Uterus (tissue), 3 donors: ENCODE measurements at regions not wholly inside any gene's neighbourhood (a gene's known extent, or its start where the extent isn't known, plus 50 kb on each side); places are given as distances from the start of the nearest gene placed in this dataset.

ENCODE experiments used
- DNase-seq, 2 donors: peaks; one replicate each; pipeline ENCODE4 v3.0.0-alpha.2; 2019 to 2020
- H3K27ac ChIP-seq, 2 donors: fragments of 200-600 bp; sonication (generic); 1 replicate in 1 of 2; 2 replicates in 1 of 2; pipeline ENCODE4 v1.5.1; 2016 to 2018
- H3K27me3 ChIP-seq, 2 donors: fragments of 200-600 bp; sonication (generic); one replicate each; pipeline ENCODE4 v1.5.1; 2018 to 2019; ENCODE audit warnings: control low read depth in 1 of 2
- H3K36me3 ChIP-seq, 2 donors: fragments of 200-600 bp; sonication (generic); one replicate each; pipeline ENCODE4 v1.5.1; 2019; ENCODE audit warnings: control low read depth in 1 of 2
- H3K4me1 ChIP-seq, 2 donors: fragments of 200-600 bp; sonication (generic); one replicate each; pipeline ENCODE4 v1.5.1; 2018 to 2019; ENCODE audit warnings: control low read depth in 1 of 2
- H3K4me3 ChIP-seq, 2 donors: fragments of 200-600 bp; sonication (generic); 1 replicate in 1 of 2; 2 replicates in 1 of 2; pipeline ENCODE4 v1.5.1; 2018 to 2019; ENCODE audit warnings: mild to moderate bottlenecking in 1 of 2
- H3K9me3 ChIP-seq, 2 donors: fragments of 200-600 bp; sonication (generic); one replicate each; pipeline ENCODE4 v1.5.1; 2019; ENCODE audit warnings: control low read depth in 1 of 2
- CTCF ChIP-seq, 4 experiments: fragments of 200-600 bp in 2 of 4; fragments of 450-650 bp in 2 of 4; sonication (generic) in 2 of 4; IDR thresholded peaks; one replicate each; pipeline ENCODE4 v1.5.1; 2016 to 2019; ENCODE audit warnings: antibody characterized with exemption in 4 of 4, mild to moderate bottlenecking in 2 of 4, moderate library complexity in 1 of 4
- POLR2A ChIP-seq, 2 donors: fragments of 450-650 bp; IDR thresholded peaks; one replicate each; pipeline ENCODE4 v1.6.1; 2016; ENCODE audit warnings: antibody characterized with exemption in 2 of 2, mild to moderate bottlenecking in 1 of 2, moderate library complexity in 1 of 2
- intact Hi-C: fragments of 100-400 bp; cut with DNase I; formaldehyde crosslinking; loops from one replicate; pipeline ENCODE4 v1.15.1; 2023; ENCODE audit warnings: low total_unique reads
- donor health status: DM: yes; HTN: yes; CAD: no.

GRCh38 chr14:41137741-41138140 lies 468.9 kb upstream of the LRFN5 start:
- Histone ChIP-seq H3K4me1 (no peaks in the 10 kb centered on the region), H3K27me3 (no peaks in the 10 kb centered on the region), H3K4me3 (no peak overlapping the region), H3K36me3 (no peaks in the 10 kb centered on the region), H3K27ac (no peak overlapping the region), H3K9me3 (no peaks in the 10 kb centered on the region)
- DNase-seq = no peak
- intact Hi-C loops = no loop called here
- TF ChIP-seq POLR2A (IDR thresholded peaks at IDR 0.05) = no peak
- no peak for TF ChIP-seq CTCF (IDR thresholded peaks at IDR 0.05)

GRCh38 chr14:41130274-41130673 lies 476.4 kb upstream of the LRFN5 start:
- Histone ChIP-seq H3K4me3 (no peak overlapping the region), H3K27ac (no peak overlapping the region), H3K36me3 (no peaks in the 10 kb centered on the region), H3K27me3 (no peaks in the 10 kb centered on the region), H3K4me1 (no peaks in the 10 kb centered on the region), H3K9me3 (no peaks in the 10 kb centered on the region)
- no peak for DNase-seq
- intact Hi-C loops = no loop called here
- TF ChIP-seq CTCF (IDR thresholded peaks at IDR 0.05) = no peak
- TF ChIP-seq POLR2A (IDR thresholded peaks at IDR 0.05) = no peak

GRCh38 chr14:41120402-41120801 lies 486.3 kb upstream of the LRFN5 start:
- H3K4me1 ChIP-seq = no peaks in the 10 kb centered on the region
- intact Hi-C loops = no loop called here

GRCh38 chr14:41096131-41096530 lies 510.5 kb upstream of the LRFN5 start:
- Histone ChIP-seq H3K27me3 (no peaks in the 10 kb centered on the region), H3K4me1 (no peaks in the 10 kb centered on the region), H3K27ac (no peak overlapping the region), H3K4me3 (no peak overlapping the region), H3K9me3 (no peaks in the 10 kb centered on the region), H3K36me3 (no peaks in the 10 kb centered on the region)
- no peak for DNase-seq
- TF ChIP-seq CTCF (IDR thresholded peaks at IDR 0.05) = no peak
- TF ChIP-seq POLR2A (IDR thresholded peaks at IDR 0.05) = no peak
- intact Hi-C loops = no loop called here

More at GRCh38 chr14:41120402-41120801, 486.3 kb upstream of the LRFN5 start:
- H3K36me3 ChIP-seq = no peaks in the 10 kb centered on the region
- no peak for DNase-seq
- no peak overlapping the region for H3K4me3 ChIP-seq
- H3K27ac ChIP-seq = no peak overlapping the region
- no peaks in the 10 kb centered on the region for H3K9me3 ChIP-seq
- TF ChIP-seq CTCF (IDR thresholded peaks at IDR 0.05) (no peak), POLR2A (IDR thresholded peaks at IDR 0.05) (no peak)
- H3K27me3 ChIP-seq = no peaks in the 10 kb centered on the region

- no peak for DNase-seq
- Histone ChIP-seq H3K36me3 (no peaks in the 10 kb centered on the region), H3K4me3 (no peak overlapping the region), H3K9me3 (no peaks in the 10 kb centered on the region), H3K27ac (no peak overlapping the region), H3K27me3 (no peaks in the 10 kb centered on the region), H3K4me1 (no peaks in the 10 kb centered on the region)
- TF ChIP-seq CTCF (IDR thresholded peaks at IDR 0.05) (no peak), POLR2A (IDR thresholded peaks at IDR 0.05) (no peak)
- intact Hi-C loops = no loop called here
Observed at GRCh38 chr14:41087056-41087455, 519.6 kb upstream of the LRFN5 start.
